SK-N-SH treated with all-trans-retinoic acid at 6 μM for 48 hours (cell line): ENCODE measurements at regions not wholly inside any gene's neighbourhood (a gene's known extent, or its start where the extent isn't known, plus 50 kb on each side); places are given as distances from the start of the nearest gene placed in this dataset.

Source experiments
- ATAC-seq: fragments of 200-7000 bp; cut with Tn5 transposase; 3 replicates; pipeline ENCODE4 v1.9.1; 2020; ENCODE audit warnings: mild to moderate bottlenecking, moderate library complexity
- ARNTL ChIP-seq: fragments of 450-650 bp; formaldehyde crosslinking; IDR thresholded peaks from 2 replicates; pipeline ENCODE4 v1.5.0; 2020; ENCODE audit warnings: low read depth, mild to moderate bottlenecking, moderate library complexity, borderline replicate concordance
- BACH2 ChIP-seq: fragments of 250-450 bp; sonication (Bioruptor Pico); IDR thresholded peaks from 2 replicates; pipeline ENCODE4 v1.9.0; 2021; ENCODE audit warnings: mild to moderate bottlenecking, borderline replicate concordance
- CSDC2 ChIP-seq: fragments of 250-450 bp; sonication (Bioruptor Pico); IDR thresholded peaks from 2 replicates; pipeline ENCODE4 v1.5.0; 2020; ENCODE audit warnings: mild to moderate bottlenecking, moderate library complexity
- ESRRG ChIP-seq: fragments of 250-450 bp; sonication (Bioruptor Pico); IDR thresholded peaks from 2 replicates; pipeline ENCODE4 v1.6.1; 2021; ENCODE audit warnings: mild to moderate bottlenecking
- GLIS3 ChIP-seq: fragments of 250-450 bp; sonication (Bioruptor Pico); IDR thresholded peaks from 2 replicates; pipeline ENCODE4 v1.5.0; 2020; ENCODE audit warnings: mild to moderate bottlenecking, moderate library complexity
- ISL1 ChIP-seq: fragments of 250-450 bp; sonication (Bioruptor Pico); IDR thresholded peaks from 2 replicates; pipeline ENCODE4 v2.1.2; 2022; ENCODE audit warnings: mild to moderate bottlenecking, moderate library complexity
- PPARA ChIP-seq: fragments of 250-450 bp; sonication (Bioruptor Pico); IDR thresholded peaks from 2 replicates; pipeline ENCODE4 v1.5.0; 2020; ENCODE audit warnings: mild to moderate bottlenecking, borderline replicate concordance
- SNAI2 ChIP-seq: fragments of 250-450 bp; sonication (Bioruptor Pico); IDR thresholded peaks from 2 replicates; pipeline ENCODE4 v1.5.0; 2020; ENCODE audit warnings: mild to moderate bottlenecking, moderate library complexity
- TCF4 ChIP-seq: fragments of 250-450 bp; sonication (Bioruptor Pico); IDR thresholded peaks from 2 replicates; pipeline ENCODE4 v1.8.0; 2021; ENCODE audit warnings: mild to moderate bottlenecking, moderate library complexity, borderline replicate concordance
- TOX ChIP-seq: fragments of 250-450 bp; sonication (Bioruptor Pico); IDR thresholded peaks from 2 replicates; pipeline ENCODE4 v1.8.0; 2021; ENCODE audit warnings: mild to moderate bottlenecking, moderate library complexity, borderline replicate concordance
- ZC3H10 ChIP-seq: fragments of 250-450 bp; sonication (Bioruptor Pico); IDR thresholded peaks from 2 replicates; pipeline ENCODE4 v1.5.1; 2021; ENCODE audit warnings: mild to moderate bottlenecking, moderate library complexity
- ZFP3 ChIP-seq: fragments of 250-450 bp; sonication (Bioruptor Pico); IDR thresholded peaks from 2 replicates; pipeline ENCODE4 v1.5.0; 2020; ENCODE audit warnings: mild to moderate bottlenecking, moderate library complexity
- ZNF565 ChIP-seq: fragments of 450-650 bp; formaldehyde crosslinking; conservative IDR thresholded peaks from 2 replicates; pipeline ENCODE4 v1.5.0; 2020; ENCODE audit warnings: low read depth, mild to moderate bottlenecking, moderate library complexity
- ZNF70 ChIP-seq: fragments of 450-650 bp; formaldehyde crosslinking; IDR thresholded peaks from 2 replicates; pipeline ENCODE4 v1.5.0; 2020; ENCODE audit warnings: mild to moderate bottlenecking, moderate library complexity
- ZNF8 ChIP-seq: fragments of 450-650 bp; formaldehyde crosslinking; IDR thresholded peaks from 2 replicates; pipeline ENCODE4 v1.5.0; 2020; ENCODE audit warnings: mild to moderate bottlenecking, moderate library complexity
- TF ChIP-seq, protein P1 (sequence below): fragments of 250-450 bp; sonication (Bioruptor Pico); IDR thresholded peaks from 2 replicates; pipeline ENCODE4 v1.5.1; 2020; ENCODE audit warnings: low read depth, mild to moderate bottlenecking, moderate library complexity
- TF ChIP-seq, protein P2 (sequence below): fragments of 250-450 bp; sonication (Bioruptor Pico); IDR thresholded peaks from 2 replicates; pipeline ENCODE4 v1.8.0; 2020; ENCODE audit warnings: mild to moderate bottlenecking, moderate library complexity, borderline replicate concordance
- TF ChIP-seq, protein P3 (sequence below): fragments of 250-450 bp; sonication (Bioruptor Pico); IDR thresholded peaks from 2 replicates; pipeline ENCODE4 v1.8.0; 2021; ENCODE audit warnings: low read depth, mild to moderate bottlenecking, moderate library complexity, borderline replicate concordance
- TF ChIP-seq, protein P4 (sequence below): fragments of 250-450 bp; sonication (Bioruptor Pico); IDR thresholded peaks from 2 replicates; pipeline ENCODE4 v1.5.1; 2021; ENCODE audit warnings: mild to moderate bottlenecking, moderate library complexity

DNA sequence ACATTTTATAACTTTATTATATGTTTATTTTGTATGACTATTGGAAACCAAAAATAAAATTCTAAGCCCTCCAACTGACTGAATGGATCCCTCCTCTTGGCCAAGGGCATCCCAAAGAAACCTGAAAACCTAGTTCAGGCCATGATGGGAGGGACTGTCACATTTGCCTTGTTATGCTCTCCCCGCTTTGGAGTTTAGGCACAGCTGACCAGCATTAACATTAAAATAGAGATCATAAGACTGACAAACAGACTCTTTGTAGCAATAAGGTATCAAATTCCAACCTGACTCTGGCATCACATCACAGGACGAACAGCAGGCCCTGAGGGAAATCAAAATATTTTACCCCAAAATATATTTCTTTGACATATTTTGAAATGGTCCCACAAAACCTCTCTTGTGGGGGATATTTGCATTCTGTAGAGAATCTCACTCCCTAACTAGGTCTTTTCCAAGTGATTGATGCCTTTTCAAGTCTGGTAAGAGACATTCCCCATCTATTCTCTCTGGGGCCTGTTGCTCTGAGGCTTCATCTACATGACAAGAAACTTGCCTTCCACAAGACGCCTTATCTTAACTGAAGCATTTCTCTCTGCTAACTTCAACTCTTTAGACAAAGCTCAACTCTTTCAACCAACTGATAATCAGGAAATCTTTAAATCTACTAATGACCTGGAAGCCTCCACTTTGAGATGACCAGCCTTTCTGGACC, 81.8 kb upstream of the PRR23E start:
- no peak for ATAC-seq
- TF ChIP-seq ISL1 (CRISPR knock-in tag) (no peak), ZNF70 (CRISPR knock-in tag) (no peak), GLIS3 (CRISPR knock-in tag) (no peak), TOX (CRISPR knock-in tag) (no peak), ZFP3 (CRISPR knock-in tag) (no peak), BACH2 (CRISPR knock-in tag) (no peak), ZNF8 (CRISPR knock-in tag) (no peak), ARNTL (CRISPR knock-in tag) (no peak), ZNF565 (CRISPR knock-in tag) (no peak), CSDC2 (CRISPR knock-in tag) (no peak), TCF4 (CRISPR knock-in tag) (no peak)
- TF ChIP-seq, protein P1, sequence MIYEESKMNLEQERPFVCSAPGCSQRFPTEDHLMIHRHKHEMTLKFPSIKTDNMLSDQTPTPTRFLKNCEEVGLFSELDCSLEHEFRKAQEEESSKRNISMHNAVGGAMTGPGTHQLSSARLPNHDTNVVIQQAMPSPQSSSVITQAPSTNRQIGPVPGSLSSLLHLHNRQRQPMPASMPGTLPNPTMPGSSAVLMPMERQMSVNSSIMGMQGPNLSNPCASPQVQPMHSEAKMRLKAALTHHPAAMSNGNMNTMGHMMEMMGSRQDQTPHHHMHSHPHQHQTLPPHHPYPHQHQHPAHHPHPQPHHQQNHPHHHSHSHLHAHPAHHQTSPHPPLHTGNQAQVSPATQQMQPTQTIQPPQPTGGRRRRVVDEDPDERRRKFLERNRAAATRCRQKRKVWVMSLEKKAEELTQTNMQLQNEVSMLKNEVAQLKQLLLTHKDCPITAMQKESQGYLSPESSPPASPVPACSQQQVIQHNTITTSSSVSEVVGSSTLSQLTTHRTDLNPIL (CRISPR knock-in tag): no peak
- TF ChIP-seq, protein P2, sequence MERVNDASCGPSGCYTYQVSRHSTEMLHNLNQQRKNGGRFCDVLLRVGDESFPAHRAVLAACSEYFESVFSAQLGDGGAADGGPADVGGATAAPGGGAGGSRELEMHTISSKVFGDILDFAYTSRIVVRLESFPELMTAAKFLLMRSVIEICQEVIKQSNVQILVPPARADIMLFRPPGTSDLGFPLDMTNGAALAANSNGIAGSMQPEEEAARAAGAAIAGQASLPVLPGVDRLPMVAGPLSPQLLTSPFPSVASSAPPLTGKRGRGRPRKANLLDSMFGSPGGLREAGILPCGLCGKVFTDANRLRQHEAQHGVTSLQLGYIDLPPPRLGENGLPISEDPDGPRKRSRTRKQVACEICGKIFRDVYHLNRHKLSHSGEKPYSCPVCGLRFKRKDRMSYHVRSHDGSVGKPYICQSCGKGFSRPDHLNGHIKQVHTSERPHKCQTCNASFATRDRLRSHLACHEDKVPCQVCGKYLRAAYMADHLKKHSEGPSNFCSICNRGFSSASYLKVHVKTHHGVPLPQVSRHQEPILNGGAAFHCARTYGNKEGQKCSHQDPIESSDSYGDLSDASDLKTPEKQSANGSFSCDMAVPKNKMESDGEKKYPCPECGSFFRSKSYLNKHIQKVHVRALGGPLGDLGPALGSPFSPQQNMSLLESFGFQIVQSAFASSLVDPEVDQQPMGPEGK: no peak
- TF ChIP-seq, protein P3, sequence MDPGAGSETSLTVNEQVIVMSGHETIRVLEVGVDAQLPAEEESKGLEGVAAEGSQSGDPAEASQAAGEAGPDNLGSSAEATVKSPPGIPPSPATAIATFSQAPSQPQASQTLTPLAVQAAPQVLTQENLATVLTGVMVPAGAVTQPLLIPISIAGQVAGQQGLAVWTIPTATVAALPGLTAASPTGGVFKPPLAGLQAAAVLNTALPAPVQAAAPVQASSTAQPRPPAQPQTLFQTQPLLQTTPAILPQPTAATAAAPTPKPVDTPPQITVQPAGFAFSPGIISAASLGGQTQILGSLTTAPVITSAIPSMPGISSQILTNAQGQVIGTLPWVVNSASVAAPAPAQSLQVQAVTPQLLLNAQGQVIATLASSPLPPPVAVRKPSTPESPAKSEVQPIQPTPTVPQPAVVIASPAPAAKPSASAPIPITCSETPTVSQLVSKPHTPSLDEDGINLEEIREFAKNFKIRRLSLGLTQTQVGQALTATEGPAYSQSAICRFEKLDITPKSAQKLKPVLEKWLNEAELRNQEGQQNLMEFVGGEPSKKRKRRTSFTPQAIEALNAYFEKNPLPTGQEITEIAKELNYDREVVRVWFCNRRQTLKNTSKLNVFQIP (CRISPR knock-in tag): no peak

DNA sequence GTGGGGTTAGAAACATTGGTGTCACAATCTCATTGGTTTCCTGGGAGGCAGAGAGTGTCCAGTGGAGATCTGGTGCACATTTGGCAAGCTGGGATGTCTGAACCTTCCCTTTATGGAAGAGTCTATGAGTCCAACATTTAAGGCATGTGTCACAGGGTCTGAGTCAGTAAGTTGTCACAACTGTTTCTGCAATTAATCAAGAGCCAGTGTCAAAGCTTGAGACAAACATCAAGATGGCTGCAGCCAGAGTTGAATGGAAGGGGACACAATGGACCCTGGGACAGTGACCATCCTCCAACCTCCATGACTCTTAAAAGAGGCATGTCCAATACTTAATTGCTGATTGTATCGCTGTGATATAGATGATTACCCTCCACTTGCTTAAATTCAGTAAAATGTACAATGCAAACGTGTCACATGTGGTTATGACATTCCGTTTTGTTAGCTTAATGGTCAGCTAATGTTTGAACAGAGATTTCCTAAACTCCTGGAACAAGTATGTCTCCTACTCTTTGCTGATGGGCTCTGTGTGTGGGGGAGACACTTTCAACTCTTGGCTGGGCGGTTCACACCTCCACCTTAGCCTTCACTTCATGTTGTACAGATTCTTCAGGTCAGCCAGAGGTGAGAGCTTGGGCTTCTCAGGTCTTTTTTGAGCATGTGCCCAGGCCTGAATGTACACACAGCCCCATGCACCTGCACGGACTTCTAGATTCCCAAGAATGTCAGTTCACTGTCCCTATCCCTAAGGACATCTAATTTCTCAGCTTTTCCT, 79.9 kb upstream of the PRR23E start:
- no peak for TF ChIP-seq TOX (CRISPR knock-in tag)
- TF ChIP-seq, protein P4, sequence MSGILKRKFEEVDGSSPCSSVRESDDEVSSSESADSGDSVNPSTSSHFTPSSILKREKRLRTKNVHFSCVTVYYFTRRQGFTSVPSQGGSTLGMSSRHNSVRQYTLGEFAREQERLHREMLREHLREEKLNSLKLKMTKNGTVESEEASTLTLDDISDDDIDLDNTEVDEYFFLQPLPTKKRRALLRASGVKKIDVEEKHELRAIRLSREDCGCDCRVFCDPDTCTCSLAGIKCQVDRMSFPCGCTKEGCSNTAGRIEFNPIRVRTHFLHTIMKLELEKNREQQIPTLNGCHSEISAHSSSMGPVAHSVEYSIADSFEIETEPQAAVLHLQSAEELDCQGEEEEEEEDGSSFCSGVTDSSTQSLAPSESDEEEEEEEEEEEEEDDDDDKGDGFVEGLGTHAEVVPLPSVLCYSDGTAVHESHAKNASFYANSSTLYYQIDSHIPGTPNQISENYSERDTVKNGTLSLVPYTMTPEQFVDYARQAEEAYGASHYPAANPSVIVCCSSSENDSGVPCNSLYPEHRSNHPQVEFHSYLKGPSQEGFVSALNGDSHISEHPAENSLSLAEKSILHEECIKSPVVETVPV (CRISPR knock-in tag): no peak
- TF ChIP-seq, protein P3 (CRISPR knock-in tag): no peak
- TF ChIP-seq ZNF70 (CRISPR knock-in tag): no peak
- ATAC-seq: no peak

DNA sequence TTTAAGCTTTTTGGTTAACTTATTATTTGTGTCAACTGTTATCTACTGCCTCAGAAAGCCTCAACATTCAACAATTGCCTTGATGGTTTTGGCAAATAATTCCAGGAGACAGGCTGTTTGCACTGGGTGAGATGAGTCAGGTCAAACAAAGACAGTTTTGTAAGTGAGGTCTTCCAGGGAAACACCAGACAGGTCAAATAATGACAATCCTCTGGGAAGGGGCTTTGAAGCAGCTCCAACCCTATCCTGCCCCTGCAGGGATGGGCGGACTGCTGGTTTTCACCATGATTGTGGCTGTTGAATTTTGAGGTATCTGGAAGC, 79.4 kb upstream of the PRR23E start:
- TF ChIP-seq ESRRG (CRISPR knock-in tag) (no peak), PPARA (CRISPR knock-in tag) (no peak), SNAI2 (CRISPR knock-in tag) (no peak), ZNF70 (CRISPR knock-in tag) (no peak), ZNF8 (CRISPR knock-in tag) (no peak), ZC3H10 (CRISPR knock-in tag) (no peak), ZFP3 (CRISPR knock-in tag) (no peak)
- TF ChIP-seq, protein P1 (CRISPR knock-in tag): no peak
- no peak for ATAC-seq
